ENCODE measurements at regions not wholly inside any gene's neighbourhood (a gene's known extent, or its start where the extent isn't known, plus 50 kb on each side); places are given as distances from the start of the nearest gene placed in this dataset.
"Not testable (repeated sequence)": the region's sequence is repeated elsewhere in the genome, so short reads cannot be mapped to it uniquely, and the experiment has no call there.

- H3K4me1 ChIP-seq (ENCODE audit: insufficient read depth): no peaks in the 10 kb centered on the region
- H3K27ac ChIP-seq (ENCODE audit: low read depth): no peak overlapping the region
- no peak for DNase-seq (ENCODE audit: extremely low spot score)
- WGBS: 86% methylated on average over 2 of the region's 2 CpGs
- H3K36me3 ChIP-seq (ENCODE audit: insufficient read depth): no peaks in the 10 kb centered on the region
- no peak overlapping the region for H3K4me3 ChIP-seq (ENCODE audit: low read depth, low read length)
These were observed 1183.7 kb upstream of the SORCS1 start for GRCh38 chr10:108348215-108348614.

GRCh38 chr10:108346066-108346465 lies 1181.6 kb upstream of the SORCS1 start:
- no peaks in the 10 kb centered on the region for H3K4me1 ChIP-seq (ENCODE audit: insufficient read depth)
- H3K36me3 ChIP-seq (ENCODE audit: insufficient read depth): no peaks in the 10 kb centered on the region
- WGBS: 88% methylated on average over 3 of the region's 3 CpGs
- H3K4me3 ChIP-seq (ENCODE audit: low read depth, low read length): no peak overlapping the region
- no peak overlapping the region for H3K27ac ChIP-seq (ENCODE audit: low read depth)
- DNase-seq (ENCODE audit: extremely low spot score): no peak

GRCh38 chr10:108338146-108338545 lies 1173.6 kb upstream of the SORCS1 start:
- H3K27ac ChIP-seq (ENCODE audit: low read depth): no peak overlapping the region
- no peaks in the 10 kb centered on the region for H3K36me3 ChIP-seq (ENCODE audit: insufficient read depth)
- no peak overlapping the region for H3K4me3 ChIP-seq (ENCODE audit: low read depth, low read length)
- DNase-seq (ENCODE audit: extremely low spot score): no peak
- no peaks in the 10 kb centered on the region for H3K4me1 ChIP-seq (ENCODE audit: insufficient read depth)

- no peaks in the 10 kb centered on the region for H3K36me3 ChIP-seq (ENCODE audit: insufficient read depth)
- no peak for DNase-seq (ENCODE audit: extremely low spot score)
- H3K4me1 ChIP-seq (ENCODE audit: insufficient read depth): no peaks in the 10 kb centered on the region
- no peak overlapping the region for H3K4me3 ChIP-seq (ENCODE audit: low read depth, low read length)
- H3K27ac ChIP-seq (ENCODE audit: low read depth): no peak overlapping the region
These were observed 1172.3 kb upstream of the SORCS1 start for GRCh38 chr10:108336836-108337235.

- 96% methylated on average over 3 of the region's 3 CpGs for WGBS
- Histone ChIP-seq H3K36me3 (ENCODE audit: insufficient read depth) (no peaks in the 10 kb centered on the region), H3K4me1 (ENCODE audit: insufficient read depth) (no peaks in the 10 kb centered on the region), H3K27ac (ENCODE audit: low read depth) (no peak overlapping the region), H3K4me3 (ENCODE audit: low read depth, low read length) (no peak overlapping the region)
- DNase-seq (ENCODE audit: extremely low spot score): no peak
These were observed 1163.2 kb upstream of the SORCS1 start for GRCh38 chr10:108327706-108328105.

- 60% methylated on average over 3 of the region's 3 CpGs for WGBS
- Histone ChIP-seq H3K36me3 (ENCODE audit: insufficient read depth) (no peaks in the 10 kb centered on the region), H3K4me1 (ENCODE audit: insufficient read depth) (no peaks in the 10 kb centered on the region), H3K4me3 (ENCODE audit: low read depth, low read length) (no peak overlapping the region), H3K27ac (ENCODE audit: low read depth) (no peak overlapping the region)
- DNase-seq (ENCODE audit: extremely low spot score): no peak
These were observed 1158.8 kb upstream of the SORCS1 start for GRCh38 chr10:108323274-108323798.

GRCh38 chr10:108319434-108320222 lies 1155.1 kb upstream of the SORCS1 start:
- no peak overlapping the region for H3K4me3 ChIP-seq (ENCODE audit: low read depth, low read length)
- DNase-seq (ENCODE audit: extremely low spot score): no peak
- 85% methylated on average over 6 of the region's 6 CpGs for WGBS
- no peaks in the 10 kb centered on the region for H3K36me3 ChIP-seq (ENCODE audit: insufficient read depth)
- H3K27ac ChIP-seq (ENCODE audit: low read depth): no peak overlapping the region
- no peaks in the 10 kb centered on the region for H3K4me1 ChIP-seq (ENCODE audit: insufficient read depth)

GRCh38 chr10:108315636-108316035 lies 1151.1 kb upstream of the SORCS1 start:
- not testable (repeated sequence) for H3K36me3 ChIP-seq (ENCODE audit: insufficient read depth); H3K27ac ChIP-seq (ENCODE audit: low read depth); H3K4me1 ChIP-seq (ENCODE audit: insufficient read depth); H3K4me3 ChIP-seq (ENCODE audit: low read depth, low read length); DNase-seq (ENCODE audit: extremely low spot score)
- 48% methylated on average over 18 of the region's 25 CpGs for WGBS

GRCh38 chr10:108307925-108308312 lies 1143.4 kb upstream of the SORCS1 start:
- DNase-seq (ENCODE audit: extremely low spot score): no peak
- Histone ChIP-seq H3K4me3 (ENCODE audit: low read depth, low read length) (no peak overlapping the region), H3K36me3 (ENCODE audit: insufficient read depth) (no peaks in the 10 kb centered on the region), H3K27ac (ENCODE audit: low read depth) (no peak overlapping the region), H3K4me1 (ENCODE audit: insufficient read depth) (no peaks in the 10 kb centered on the region)
- 96% methylated on average over 7 of the region's 7 CpGs for WGBS

- no peak for DNase-seq (ENCODE audit: extremely low spot score)
- H3K4me3 ChIP-seq (ENCODE audit: low read depth, low read length): no peak overlapping the region
- no peaks in the 10 kb centered on the region for H3K4me1 ChIP-seq (ENCODE audit: insufficient read depth)
- no peak overlapping the region for H3K27ac ChIP-seq (ENCODE audit: low read depth)
- no peaks in the 10 kb centered on the region for H3K36me3 ChIP-seq (ENCODE audit: insufficient read depth)
These were observed 1142.9 kb upstream of the SORCS1 start for GRCh38 chr10:108307250-108307924.

- no peaks in the 10 kb centered on the region for H3K4me1 ChIP-seq (ENCODE audit: insufficient read depth)
- H3K4me3 ChIP-seq (ENCODE audit: low read depth, low read length): no peak overlapping the region
- H3K27ac ChIP-seq (ENCODE audit: low read depth): no peak overlapping the region
- 87% methylated on average over 5 of the region's 5 CpGs for WGBS
- H3K36me3 ChIP-seq (ENCODE audit: insufficient read depth): no peaks in the 10 kb centered on the region
- DNase-seq (ENCODE audit: extremely low spot score): no peak
These were observed 1138.6 kb upstream of the SORCS1 start for GRCh38 chr10:108303149-108303548.

- Histone ChIP-seq H3K36me3 (ENCODE audit: insufficient read depth) (no peaks in the 10 kb centered on the region), H3K4me1 (ENCODE audit: insufficient read depth) (no peaks in the 10 kb centered on the region), H3K4me3 (ENCODE audit: low read depth, low read length) (no peak overlapping the region), H3K27ac (ENCODE audit: low read depth) (no peak overlapping the region)
- no peak for DNase-seq (ENCODE audit: extremely low spot score)
- WGBS: 46% methylated on average over 3 of the region's 3 CpGs
These were observed 1136.5 kb upstream of the SORCS1 start for GRCh38 chr10:108301002-108301401.

- H3K4me3 ChIP-seq (ENCODE audit: low read depth, low read length): no peak overlapping the region
- H3K27ac ChIP-seq (ENCODE audit: low read depth): no peak overlapping the region
- H3K36me3 ChIP-seq (ENCODE audit: insufficient read depth): no peaks in the 10 kb centered on the region
- WGBS: 65% methylated on average over 4 of the region's 4 CpGs
- H3K4me1 ChIP-seq (ENCODE audit: insufficient read depth): no peaks in the 10 kb centered on the region
- no peak for DNase-seq (ENCODE audit: extremely low spot score)
These were observed 1126.3 kb upstream of the SORCS1 start for GRCh38 chr10:108290823-108291222.

GRCh38 chr10:108275895-108276685 lies 1111.6 kb upstream of the SORCS1 start:
- no peak overlapping the region for H3K4me3 ChIP-seq (ENCODE audit: low read depth, low read length)
- 49% methylated on average over 5 of the region's 5 CpGs for WGBS

More at GRCh38 chr10:108275895-108276685, 1111.6 kb upstream of the SORCS1 start:
- no peak for DNase-seq (ENCODE audit: extremely low spot score)
- H3K4me1 ChIP-seq (ENCODE audit: insufficient read depth): no peaks in the 10 kb centered on the region
- H3K36me3 ChIP-seq (ENCODE audit: insufficient read depth): no peaks in the 10 kb centered on the region
- H3K27ac ChIP-seq (ENCODE audit: low read depth): no peak overlapping the region

All from urinary bladder (tissue), 3 donors.